Spleen (tissue), 11 donors: ENCODE measurements at regions not wholly inside any gene's neighbourhood (a gene's known extent, or its start where the extent isn't known, plus 50 kb on each side); places are given as distances from the start of the nearest gene placed in this dataset.

Source experiments
- DNase-seq: peaks from one replicate; pipeline ENCODE4 v3.0.0-alpha.2; 2020
- H3K27ac ChIP-seq, 8 donors: fragments of 200-600 bp; sonication (generic) in 7 of 8; 1 replicate in 4 of 8; 2 replicates in 4 of 8; pipeline versions ENCODE4 v1.5.0 to v1.8.0; 2016 to 2021; ENCODE audit warnings: inconsistent platforms in 4 of 8, mild to moderate bottlenecking in 4 of 8, moderate library complexity in 1 of 8
- H3K27me3 ChIP-seq, 7 donors: fragments of 200-600 bp; sonication (generic) in 6 of 7; replicated peaks in 1 of 7; 1 replicate in 4 of 7; 2 replicates in 3 of 7; pipeline versions ENCODE4 v1.5.0 to v1.8.0; 2016 to 2021; ENCODE audit warnings: inconsistent platforms in 3 of 7, mild to moderate bottlenecking in 1 of 7
- H3K36me3 ChIP-seq, 6 donors: fragments of 200-600 bp; sonication (generic) in 5 of 6; 1 replicate in 4 of 6; 2 replicates in 2 of 6; pipeline versions ENCODE4 v1.5.0 to v1.8.0; 2016 to 2021; ENCODE audit warnings: inconsistent platforms in 2 of 6
- H3K4me1 ChIP-seq, 6 donors: fragments of 200-600 bp; sonication (generic) in 5 of 6; 1 replicate in 3 of 6; 2 replicates in 3 of 6; pipeline versions ENCODE4 v1.5.0 to v1.8.0; 2016 to 2021; ENCODE audit warnings: inconsistent platforms in 3 of 6
- H3K4me3 ChIP-seq, 8 donors: fragments of 200-600 bp; sonication (generic) in 7 of 8; 1 replicate in 4 of 8; 2 replicates in 4 of 8; pipeline versions ENCODE4 v1.5.0 to v1.8.0; 2016 to 2021; ENCODE audit warnings: inconsistent platforms in 4 of 8, mild to moderate bottlenecking in 4 of 8, moderate library complexity in 2 of 8
- H3K9me3 ChIP-seq, 8 donors: fragments of 200-600 bp; sonication (generic) in 7 of 8; 1 replicate in 4 of 8; 2 replicates in 4 of 8; pipeline versions ENCODE4 v1.5.0 to v1.8.0; 2016 to 2021; ENCODE audit warnings: inconsistent platforms in 4 of 8
- POLR2A ChIP-seq, 3 donors: fragments of 450-650 bp; IDR thresholded peaks; one replicate each; pipeline ENCODE4 v1.5.1; 2017; ENCODE audit warnings: antibody characterized with exemption in 3 of 3, mild to moderate bottlenecking in 1 of 3
- POLR2AphosphoS5 ChIP-seq, 3 donors: sonication (generic); formaldehyde crosslinking; IDR thresholded peaks; one replicate each; pipeline ENCODE4 v1.5.1; 2017; ENCODE audit warnings: antibody characterized with exemption in 3 of 3
- WGBS, 5 donors: extraction: QIAGEN DNeasy Blood & Tissue Kit in 3 of 5; methylation state at CpG; one replicate each; pipeline versions ENCODE4 v1.1.5 to v1.1.7; 2013 to 2018; 5-methylcytosine and 5-hydroxymethylcytosine counted together
- intact Hi-C: fragments of 100-400 bp; cut with DNase I; formaldehyde crosslinking; loops from one replicate; pipeline ENCODE4 v1.15.0; 2023; ENCODE audit warnings: low total_unique reads
- TF ChIP-seq, protein P1 (sequence below), 11 experiments: fragments of 200-600 bp in 7 of 11; fragments of 450-650 bp in 4 of 11; sonication (generic) in 4 of 11; IDR thresholded peaks in 8 of 11; conservative IDR thresholded peaks in 3 of 11; 1 replicate in 7 of 11; 2 replicates in 4 of 11; pipeline versions ENCODE4 v1.4.0 to v1.8.0; 2016 to 2021; ENCODE audit warnings: antibody characterized with exemption in 11 of 11, inconsistent platforms in 4 of 11, mild to moderate bottlenecking in 1 of 11
- donor health status: healthy with polysubstance abuse.
- donor health status: DM: no; HTN: no; CAD: no; lungs with moderate emphysema.
- donor health status: DM: no; HTN: no; CAD: no.
- donor health status: Bipolar disorder and iron deficiency.
- donor health status: healthy.
- donor health status: DM: no; HTN: no; CAD: no.
- donor health status: DM: yes; HTN: yes; CAD: no.

DNA sequence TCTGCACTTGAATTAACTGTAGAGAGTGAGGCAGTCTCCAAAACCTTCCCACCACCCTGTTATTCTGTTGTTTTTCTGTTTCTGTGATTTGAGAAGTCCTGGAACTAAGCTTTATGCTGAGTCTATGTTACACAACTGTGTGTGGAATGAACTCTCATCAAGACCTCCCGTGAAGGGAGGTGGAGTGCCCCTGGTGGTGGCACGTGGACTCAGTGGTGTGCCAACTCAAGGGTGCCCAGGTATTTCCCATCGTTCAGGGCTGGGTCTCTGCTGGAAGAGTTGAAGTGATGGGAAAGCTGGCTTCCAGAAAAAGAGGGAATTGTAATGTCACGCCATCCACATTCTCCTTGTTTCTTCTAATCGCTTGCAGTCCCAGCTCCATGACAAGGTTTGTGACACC lies 374.2 kb downstream of the SMOC2 start:
- Histone ChIP-seq H3K4me3 (no peak overlapping the region), H3K27me3 (peaks cover 0 to 5% (median 0%) of the 10 kb centered on the region in 7 donors), H3K9me3 (peaks cover 0 to 18% (median 14%) of the 10 kb centered on the region in 8 donors), H3K36me3 (no peaks in the 10 kb centered on the region), H3K4me1 (no peaks in the 10 kb centered on the region), H3K27ac (no peak overlapping the region)
- intact Hi-C loops: no loop called here
- WGBS, 5 donors: 52 to 72% (median 60%) methylated on average over 5 of the region's 5 CpGs
- DNase-seq: no peak
- TF ChIP-seq POLR2A (IDR thresholded peaks at IDR 0.05): no peak
- TF ChIP-seq, protein P1, sequence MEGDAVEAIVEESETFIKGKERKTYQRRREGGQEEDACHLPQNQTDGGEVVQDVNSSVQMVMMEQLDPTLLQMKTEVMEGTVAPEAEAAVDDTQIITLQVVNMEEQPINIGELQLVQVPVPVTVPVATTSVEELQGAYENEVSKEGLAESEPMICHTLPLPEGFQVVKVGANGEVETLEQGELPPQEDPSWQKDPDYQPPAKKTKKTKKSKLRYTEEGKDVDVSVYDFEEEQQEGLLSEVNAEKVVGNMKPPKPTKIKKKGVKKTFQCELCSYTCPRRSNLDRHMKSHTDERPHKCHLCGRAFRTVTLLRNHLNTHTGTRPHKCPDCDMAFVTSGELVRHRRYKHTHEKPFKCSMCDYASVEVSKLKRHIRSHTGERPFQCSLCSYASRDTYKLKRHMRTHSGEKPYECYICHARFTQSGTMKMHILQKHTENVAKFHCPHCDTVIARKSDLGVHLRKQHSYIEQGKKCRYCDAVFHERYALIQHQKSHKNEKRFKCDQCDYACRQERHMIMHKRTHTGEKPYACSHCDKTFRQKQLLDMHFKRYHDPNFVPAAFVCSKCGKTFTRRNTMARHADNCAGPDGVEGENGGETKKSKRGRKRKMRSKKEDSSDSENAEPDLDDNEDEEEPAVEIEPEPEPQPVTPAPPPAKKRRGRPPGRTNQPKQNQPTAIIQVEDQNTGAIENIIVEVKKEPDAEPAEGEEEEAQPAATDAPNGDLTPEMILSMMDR (IDR thresholded peaks at IDR 0.05 in 8 of 11, conservative IDR thresholded peaks at IDR 0.05 in 3 of 11): peak in 1 of 11 experiments; percentile 11

DNA sequence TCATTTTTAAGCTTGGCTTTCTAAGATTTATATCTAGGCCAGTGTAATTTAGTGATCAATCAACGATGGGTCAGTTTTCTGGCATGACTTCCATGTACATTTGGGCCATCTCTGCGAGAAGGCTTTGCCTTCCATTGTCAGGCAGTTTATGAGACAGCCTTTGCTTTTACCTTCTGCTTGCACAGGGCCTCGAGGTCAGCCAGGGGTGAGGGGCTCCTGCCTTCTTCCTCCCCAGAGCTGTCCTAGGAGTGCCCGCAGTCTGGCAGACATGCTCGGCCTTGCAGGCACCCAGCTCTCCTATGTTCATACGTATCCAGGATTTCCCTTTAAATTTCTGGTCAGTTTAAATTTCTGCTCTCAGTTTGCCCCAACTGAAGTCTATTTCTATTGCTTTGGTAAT lies 367.2 kb downstream of the SMOC2 start:
- 61 to 76% (median 66%) methylated on average over 6 of the region's 6 CpGs for WGBS, 5 donors
- H3K4me1 ChIP-seq: no peaks in the 10 kb centered on the region
- no peak for DNase-seq
- no peaks in the 10 kb centered on the region for H3K27me3 ChIP-seq
- H3K4me3 ChIP-seq: no peak overlapping the region
- no peaks in the 10 kb centered on the region for H3K9me3 ChIP-seq
- TF ChIP-seq POLR2AphosphoS5 (IDR thresholded peaks at IDR 0.05): no peak
- TF ChIP-seq, protein P1 (IDR thresholded peaks at IDR 0.05 in 8 of 11, conservative IDR thresholded peaks at IDR 0.05 in 3 of 11): no peak
- no peak for TF ChIP-seq POLR2A (IDR thresholded peaks at IDR 0.05)
- no peaks in the 10 kb centered on the region for H3K36me3 ChIP-seq
- intact Hi-C loops: no loop called here
- H3K27ac ChIP-seq: no peak overlapping the region

GRCh38 chr6:168804331-168804730 lies 363.3 kb downstream of the SMOC2 start:
- no peaks in the 10 kb centered on the region for H3K27me3 ChIP-seq
- 50 to 62% (median 59%) methylated on average over 2 of the region's 2 CpGs for WGBS, 5 donors
- H3K4me3 ChIP-seq: no peak overlapping the region
- no peaks in the 10 kb centered on the region for H3K9me3 ChIP-seq
- H3K4me1 ChIP-seq: no peaks in the 10 kb centered on the region
- H3K36me3 ChIP-seq: no peaks in the 10 kb centered on the region
- TF ChIP-seq, protein P1 (IDR thresholded peaks at IDR 0.05 in 8 of 11, conservative IDR thresholded peaks at IDR 0.05 in 3 of 11): no peak
- TF ChIP-seq POLR2AphosphoS5 (IDR thresholded peaks at IDR 0.05): no peak
- no peak for TF ChIP-seq POLR2A (IDR thresholded peaks at IDR 0.05)
- intact Hi-C loops: no loop called here
- H3K27ac ChIP-seq: no peak overlapping the region
- DNase-seq: no peak

- intact Hi-C loops: no loop called here
- no peak overlapping the region for H3K27ac ChIP-seq
Observed at GRCh38 chr6:168803874-168804273, 362.9 kb downstream of the SMOC2 start.

More at GRCh38 chr6:168803874-168804273, 362.9 kb downstream of the SMOC2 start:
- Histone ChIP-seq H3K27me3 (no peaks in the 10 kb centered on the region), H3K4me1 (no peaks in the 10 kb centered on the region), H3K4me3 (no peak overlapping the region), H3K9me3 (no peaks in the 10 kb centered on the region), H3K36me3 (no peaks in the 10 kb centered on the region)
- WGBS, 5 donors: 65 to 85% (median 80%) methylated on average over 2 of the region's 2 CpGs
- TF ChIP-seq POLR2AphosphoS5 (IDR thresholded peaks at IDR 0.05) (no peak), POLR2A (IDR thresholded peaks at IDR 0.05) (no peak)
- TF ChIP-seq, protein P1 (IDR thresholded peaks at IDR 0.05 in 8 of 11, conservative IDR thresholded peaks at IDR 0.05 in 3 of 11): no peak
- DNase-seq: no peak
